ENCODE measurements at regions not wholly inside any gene's neighbourhood (a gene's known extent, or its start where the extent isn't known, plus 50 kb on each side); places are given as distances from the start of the nearest gene placed in this dataset.

DNA sequence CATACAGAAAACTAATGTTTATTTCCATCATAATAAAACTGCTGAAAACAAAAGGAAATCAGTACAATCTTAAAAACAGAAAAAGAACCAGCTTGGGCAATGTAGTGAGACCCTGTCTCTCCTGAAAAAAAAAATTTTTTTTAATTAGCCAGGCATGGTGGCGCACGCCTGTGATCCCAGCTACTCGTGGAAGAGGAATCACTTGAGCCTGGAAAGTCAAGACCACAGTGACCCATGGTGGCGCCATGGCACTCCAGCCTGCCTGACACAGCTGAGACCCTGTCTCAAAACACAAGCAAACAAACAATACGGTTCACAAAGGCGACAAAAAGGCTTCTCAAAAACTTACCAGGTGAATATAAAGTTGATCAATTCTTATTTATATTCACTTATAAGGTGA, 289.7 kb downstream of the BRD1 start:
- Histone ChIP-seq H3K79me2 (ENCODE audit: insufficient read depth, low read length) (no peaks in the 10 kb centered on the region), H3K27me3 (ENCODE audit: low read length) (no peaks in the 10 kb centered on the region), H3K9me3 (ENCODE audit: insufficient read depth, low read length) (no peaks in the 10 kb centered on the region), H2AFZ (ENCODE audit: low read depth, low read length, severe bottlenecking) (no peak overlapping the region), H3F3A (ENCODE audit: insufficient read depth) (no peaks in the 10 kb centered on the region), H4K20me1 (ENCODE audit: low read depth, low read length) (no peaks in the 10 kb centered on the region), H3K9me2 (replicated peaks; ENCODE audit: insufficient read depth, low read length) (no peaks in the 10 kb centered on the region), H3K9ac (ENCODE audit: low read length) (no peak overlapping the region), H3K4me3 (ENCODE audit: insufficient read depth, low read length, poor library complexity, severe bottlenecking) (no peak overlapping the region), H3K27ac (ENCODE audit: low read depth, low read length) (no peak overlapping the region), H3K36me3 (ENCODE audit: low read length) (no peaks in the 10 kb centered on the region), H3K4me2 (ENCODE audit: low read depth, low read length, poor library complexity, severe bottlenecking) (no peak overlapping the region)
- no peak for TF ChIP-seq EZH2phosphoT487 (conservative IDR thresholded peaks at IDR 0.05; ENCODE audit: low read length)
- TF ChIP-seq, protein P1, sequence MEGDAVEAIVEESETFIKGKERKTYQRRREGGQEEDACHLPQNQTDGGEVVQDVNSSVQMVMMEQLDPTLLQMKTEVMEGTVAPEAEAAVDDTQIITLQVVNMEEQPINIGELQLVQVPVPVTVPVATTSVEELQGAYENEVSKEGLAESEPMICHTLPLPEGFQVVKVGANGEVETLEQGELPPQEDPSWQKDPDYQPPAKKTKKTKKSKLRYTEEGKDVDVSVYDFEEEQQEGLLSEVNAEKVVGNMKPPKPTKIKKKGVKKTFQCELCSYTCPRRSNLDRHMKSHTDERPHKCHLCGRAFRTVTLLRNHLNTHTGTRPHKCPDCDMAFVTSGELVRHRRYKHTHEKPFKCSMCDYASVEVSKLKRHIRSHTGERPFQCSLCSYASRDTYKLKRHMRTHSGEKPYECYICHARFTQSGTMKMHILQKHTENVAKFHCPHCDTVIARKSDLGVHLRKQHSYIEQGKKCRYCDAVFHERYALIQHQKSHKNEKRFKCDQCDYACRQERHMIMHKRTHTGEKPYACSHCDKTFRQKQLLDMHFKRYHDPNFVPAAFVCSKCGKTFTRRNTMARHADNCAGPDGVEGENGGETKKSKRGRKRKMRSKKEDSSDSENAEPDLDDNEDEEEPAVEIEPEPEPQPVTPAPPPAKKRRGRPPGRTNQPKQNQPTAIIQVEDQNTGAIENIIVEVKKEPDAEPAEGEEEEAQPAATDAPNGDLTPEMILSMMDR (IDR thresholded peaks at IDR 0.05; ENCODE audit: insufficient read depth, low read length, poor library complexity, severe bottlenecking) = no peak

DNA sequence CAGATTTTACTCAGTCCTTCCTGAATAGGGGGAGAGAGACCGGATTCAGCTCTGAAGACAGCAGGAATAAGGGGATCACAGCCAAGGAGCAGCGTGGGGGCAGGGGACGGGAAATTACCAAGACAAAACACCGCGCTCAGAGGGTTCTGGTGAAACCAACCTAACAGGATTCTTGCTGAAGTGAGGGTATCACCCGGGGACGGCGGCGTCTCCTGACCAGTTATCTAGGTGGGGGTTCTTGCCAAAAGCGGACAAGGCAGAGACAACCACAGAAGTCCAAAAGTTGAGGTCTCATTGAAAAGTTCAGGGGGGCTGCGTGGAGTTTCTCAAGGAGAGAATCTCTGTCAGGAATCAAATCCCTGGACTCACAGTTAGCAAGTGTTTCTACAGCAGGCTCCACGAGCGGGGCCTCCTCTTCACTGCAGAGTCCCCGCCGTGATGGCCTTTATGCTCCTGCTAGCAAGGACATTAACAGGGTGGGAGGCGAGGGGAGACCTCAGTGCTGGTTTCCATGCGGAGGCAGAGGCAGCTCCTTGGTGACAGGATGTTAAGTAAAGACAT, 291.0 kb downstream of the BRD1 start:
- Histone ChIP-seq H3K9me2 (replicated peaks; ENCODE audit: insufficient read depth, low read length) (no peaks in the 10 kb centered on the region), H3K27me3 (ENCODE audit: low read length) (no peaks in the 10 kb centered on the region), H3K79me2 (ENCODE audit: insufficient read depth, low read length) (no peaks in the 10 kb centered on the region), H3K4me2 (ENCODE audit: low read depth, low read length, poor library complexity, severe bottlenecking) (no peak overlapping the region), H3F3A (ENCODE audit: insufficient read depth) (no peaks in the 10 kb centered on the region), H3K4me3 (ENCODE audit: insufficient read depth, low read length, poor library complexity, severe bottlenecking) (no peak overlapping the region), H3K9me3 (ENCODE audit: insufficient read depth, low read length) (no peaks in the 10 kb centered on the region), H4K20me1 (ENCODE audit: low read depth, low read length) (no peaks in the 10 kb centered on the region), H2AFZ (ENCODE audit: low read depth, low read length, severe bottlenecking) (no peak overlapping the region), H3K36me3 (ENCODE audit: low read length) (no peaks in the 10 kb centered on the region), H3K27ac (ENCODE audit: low read depth, low read length) (no peak overlapping the region), H3K9ac (ENCODE audit: low read length) (no peak overlapping the region)
- TF ChIP-seq EZH2phosphoT487 (conservative IDR thresholded peaks at IDR 0.05; ENCODE audit: low read length) = no peak
- TF ChIP-seq, protein P1 (IDR thresholded peaks at IDR 0.05; ENCODE audit: insufficient read depth, low read length, poor library complexity, severe bottlenecking) = no peak

DNA sequence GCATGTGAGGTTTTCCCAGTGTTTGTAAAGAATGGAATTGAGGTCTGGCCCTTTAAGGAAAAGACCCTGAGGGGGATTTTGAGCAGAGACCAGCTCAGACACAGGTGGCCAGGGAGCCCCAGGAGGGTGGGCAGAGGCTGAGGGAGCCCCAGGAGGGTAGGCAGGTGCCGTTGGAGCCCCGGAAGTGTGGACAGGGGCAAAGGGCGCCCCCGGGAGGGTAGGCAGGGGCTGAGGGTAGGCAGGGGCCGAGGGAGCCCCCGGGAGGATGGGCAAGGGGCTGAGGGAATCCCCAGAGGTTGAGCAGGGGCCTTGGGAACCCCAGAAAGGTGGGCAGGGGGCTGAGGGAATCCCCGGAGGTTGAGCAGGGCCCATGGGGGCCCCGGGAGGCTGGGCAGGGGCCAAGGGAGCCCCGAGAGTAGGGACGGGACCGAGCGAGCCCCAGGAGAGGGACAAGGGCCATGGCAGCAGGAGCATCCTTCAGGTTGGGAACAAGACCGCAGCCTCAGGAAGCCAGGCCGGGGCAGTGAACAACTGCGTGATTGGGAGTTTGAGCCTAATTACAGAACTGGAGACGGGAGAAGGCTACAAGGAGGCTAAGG, 292.0 kb downstream of the BRD1 start:
- Histone ChIP-seq H3K4me2 (ENCODE audit: low read depth, low read length, poor library complexity, severe bottlenecking) (no peak overlapping the region), H2AFZ (ENCODE audit: low read depth, low read length, severe bottlenecking) (no peak overlapping the region), H3K9ac (ENCODE audit: low read length) (no peak overlapping the region), H3F3A (ENCODE audit: insufficient read depth) (no peaks in the 10 kb centered on the region), H3K9me3 (ENCODE audit: insufficient read depth, low read length) (no peaks in the 10 kb centered on the region), H3K36me3 (ENCODE audit: low read length) (no peaks in the 10 kb centered on the region), H4K20me1 (ENCODE audit: low read depth, low read length) (no peaks in the 10 kb centered on the region), H3K27me3 (ENCODE audit: low read length) (no peaks in the 10 kb centered on the region), H3K4me3 (ENCODE audit: insufficient read depth, low read length, poor library complexity, severe bottlenecking) (no peak overlapping the region), H3K27ac (ENCODE audit: low read depth, low read length) (no peak overlapping the region), H3K9me2 (replicated peaks; ENCODE audit: insufficient read depth, low read length) (no peaks in the 10 kb centered on the region), H3K79me2 (ENCODE audit: insufficient read depth, low read length) (no peaks in the 10 kb centered on the region)
- TF ChIP-seq EZH2phosphoT487 (conservative IDR thresholded peaks at IDR 0.05; ENCODE audit: low read length) = no peak
- TF ChIP-seq, protein P1 (IDR thresholded peaks at IDR 0.05; ENCODE audit: insufficient read depth, low read length, poor library complexity, severe bottlenecking) = no peak
